Endometrium (tissue), 2 donors: ENCODE measurements at regions not wholly inside any gene's neighbourhood (a gene's known extent, or its start where the extent isn't known, plus 50 kb on each side); places are given as distances from the start of the nearest gene placed in this dataset.

ENCODE experiments used
- FAIRE-seq: peaks from 2 replicates; lab custom pipeline; 2012; peaks lifted over from hg19 to GRCh38; lab: Jason Lieb, UNC
- donor health status: control.
- donor health status: control.

DNA sequence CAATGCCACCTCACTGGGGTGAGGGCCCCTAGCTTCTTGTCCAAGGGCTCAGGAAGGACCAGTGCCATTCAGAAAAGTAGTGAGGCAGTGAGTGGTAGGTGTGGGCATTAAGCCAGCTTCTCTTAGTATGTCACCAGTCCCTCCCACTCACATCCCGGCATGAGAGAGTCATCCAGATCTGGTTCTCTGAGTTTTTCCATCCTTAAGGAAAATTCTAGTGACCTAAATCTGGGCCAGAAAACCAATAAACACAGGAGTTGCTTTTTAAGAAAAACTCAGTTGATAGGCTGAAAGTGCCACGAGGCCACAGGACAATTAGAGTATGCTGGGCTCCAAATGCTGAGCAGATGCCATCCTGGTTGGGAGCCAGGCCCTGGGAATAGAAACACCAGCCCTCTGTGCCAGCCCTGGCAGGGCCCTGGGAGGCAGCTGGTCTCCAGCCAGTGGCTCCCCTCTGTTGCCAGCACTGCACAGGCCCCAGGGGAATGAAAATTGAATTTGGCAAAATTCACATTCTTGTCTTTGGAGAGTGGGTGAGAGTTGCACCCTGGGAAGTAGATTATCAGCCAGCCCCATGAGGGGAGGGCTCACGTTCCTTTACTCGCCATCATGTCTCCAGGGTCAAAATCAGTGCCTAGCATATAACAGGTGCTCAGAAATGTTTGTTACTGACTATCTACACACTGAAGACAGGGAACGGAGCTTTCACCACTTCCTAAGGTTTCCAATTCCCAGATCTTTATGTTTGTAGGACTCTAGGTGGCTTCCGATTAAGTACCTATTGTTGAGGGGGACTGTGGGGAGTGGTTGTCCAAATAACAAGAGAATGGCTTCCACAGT lies 52.8 kb downstream of the FAM43A start:
- FAIRE-seq: no peak

DNA sequence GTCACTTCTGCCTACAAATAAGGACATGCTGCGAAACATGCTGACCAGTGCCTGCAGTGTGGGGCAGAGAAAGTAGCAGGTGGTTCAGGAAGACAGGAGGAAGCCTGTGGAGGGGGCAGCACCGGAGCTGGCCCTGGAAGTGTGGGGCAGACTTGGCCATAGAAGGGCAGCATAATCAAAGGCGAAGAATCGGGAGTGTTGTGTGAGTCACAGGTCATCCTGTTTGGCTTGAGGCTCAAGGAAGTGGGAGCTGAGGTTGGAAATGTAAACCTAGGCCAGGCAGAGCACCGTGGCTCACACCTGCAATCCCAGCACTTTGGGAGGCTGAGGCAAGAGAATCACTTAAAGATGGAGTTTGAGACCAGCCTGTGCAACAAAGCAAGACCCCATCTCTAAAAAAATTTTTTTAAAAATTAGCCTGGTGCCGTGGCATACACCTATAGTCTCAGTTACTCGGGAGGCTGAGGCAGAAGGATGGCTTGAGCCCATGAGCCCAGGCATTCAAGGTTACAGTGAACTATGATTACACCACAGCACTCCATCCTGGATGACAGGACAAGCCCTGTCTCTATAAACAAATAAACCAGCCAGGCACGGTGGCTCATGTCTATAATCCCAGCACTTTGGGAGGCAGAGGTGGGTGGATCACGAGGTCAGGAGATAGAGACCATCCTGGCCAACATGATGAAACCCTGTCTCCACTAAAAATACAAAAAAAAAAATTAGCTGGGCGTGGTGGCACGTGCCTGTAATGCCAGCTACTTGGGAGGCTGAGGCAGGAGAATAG lies 54.0 kb downstream of the FAM43A start:
- no peak for FAIRE-seq

GRCh38 chr3:194740859-194741491 lies 55.3 kb downstream of the FAM43A start:
- FAIRE-seq: no peak

- FAIRE-seq: no peak
Observed at GRCh38 chr3:194741916-194742315, 56.2 kb downstream of the FAM43A start.

DNA sequence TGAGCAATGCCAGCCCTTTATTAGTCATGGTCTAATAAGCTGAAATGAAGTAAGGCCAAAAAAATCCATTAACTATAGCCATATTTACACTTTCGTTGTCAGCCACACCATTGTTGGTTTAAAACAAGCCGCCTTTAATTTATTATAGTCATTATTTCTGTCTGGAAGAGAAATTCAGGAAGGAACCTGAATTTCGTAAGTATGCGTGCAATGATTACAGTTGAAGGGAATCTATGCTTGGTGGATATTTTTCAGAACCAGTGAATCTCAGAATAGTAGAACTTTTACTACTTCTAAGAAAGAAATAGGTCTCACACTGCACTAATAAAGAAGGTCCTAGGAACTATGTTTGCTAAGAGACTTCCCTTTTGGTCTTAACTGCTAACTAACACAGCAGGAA lies 59.1 kb downstream of the FAM43A start:
- peak; percentile 54 for FAIRE-seq

DNA sequence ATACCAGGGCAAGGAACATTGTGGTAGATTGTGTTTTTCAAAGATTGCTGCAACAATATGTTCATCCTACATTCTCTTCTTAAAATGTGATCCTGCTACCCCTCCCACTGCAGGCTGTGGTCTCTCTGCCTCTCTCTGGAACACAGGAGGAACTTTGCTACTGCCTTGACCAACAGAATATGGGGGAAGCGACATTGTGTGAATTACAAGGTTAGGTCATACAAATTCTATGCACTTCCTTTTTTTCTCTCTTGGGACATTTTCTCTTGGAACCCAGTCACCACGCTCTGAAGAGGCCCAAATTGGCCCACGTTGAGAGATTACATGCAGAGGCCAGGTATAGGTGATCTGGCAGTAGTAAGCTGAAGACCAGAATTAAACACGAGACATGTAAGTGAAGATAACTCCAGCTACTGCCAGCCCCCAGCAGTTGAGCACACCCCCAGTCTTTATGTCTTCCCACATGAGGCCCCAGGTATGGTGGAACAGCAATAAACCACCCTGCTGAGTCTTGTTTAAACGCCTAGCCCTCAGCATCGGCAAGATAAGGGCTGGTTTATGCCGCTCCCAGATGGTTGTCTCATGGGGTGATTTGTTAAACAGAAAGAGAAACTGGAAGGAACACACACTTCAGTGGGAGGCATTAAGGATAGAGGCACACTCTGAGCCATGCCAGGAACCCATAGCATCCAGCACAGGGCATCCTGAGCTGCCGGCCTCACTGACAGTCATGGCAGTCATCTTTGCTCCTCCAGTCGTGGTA lies 59.9 kb downstream of the FAM43A start:
- no peak for FAIRE-seq

DNA sequence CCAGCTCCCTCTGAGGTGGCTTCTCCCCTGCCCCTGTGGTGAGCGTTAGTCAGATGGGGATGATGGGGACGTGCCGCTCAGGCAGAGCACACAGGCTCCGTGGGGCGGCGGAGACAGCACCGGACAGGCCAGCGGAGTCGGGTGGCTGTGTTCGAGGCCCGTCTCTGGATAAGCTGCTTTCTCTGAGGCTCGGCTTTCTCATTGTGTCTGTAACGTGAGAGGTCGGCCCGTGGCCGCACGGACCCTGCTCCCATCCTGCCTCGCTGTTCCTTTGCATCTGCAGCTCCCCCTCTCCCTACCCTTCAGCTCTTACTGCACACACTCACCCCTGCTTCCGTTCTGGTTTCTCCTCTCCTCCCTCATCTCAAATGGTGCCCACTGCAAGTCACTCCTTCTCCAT lies 62.5 kb downstream of the FAM43A start:
- no peak for FAIRE-seq

DNA sequence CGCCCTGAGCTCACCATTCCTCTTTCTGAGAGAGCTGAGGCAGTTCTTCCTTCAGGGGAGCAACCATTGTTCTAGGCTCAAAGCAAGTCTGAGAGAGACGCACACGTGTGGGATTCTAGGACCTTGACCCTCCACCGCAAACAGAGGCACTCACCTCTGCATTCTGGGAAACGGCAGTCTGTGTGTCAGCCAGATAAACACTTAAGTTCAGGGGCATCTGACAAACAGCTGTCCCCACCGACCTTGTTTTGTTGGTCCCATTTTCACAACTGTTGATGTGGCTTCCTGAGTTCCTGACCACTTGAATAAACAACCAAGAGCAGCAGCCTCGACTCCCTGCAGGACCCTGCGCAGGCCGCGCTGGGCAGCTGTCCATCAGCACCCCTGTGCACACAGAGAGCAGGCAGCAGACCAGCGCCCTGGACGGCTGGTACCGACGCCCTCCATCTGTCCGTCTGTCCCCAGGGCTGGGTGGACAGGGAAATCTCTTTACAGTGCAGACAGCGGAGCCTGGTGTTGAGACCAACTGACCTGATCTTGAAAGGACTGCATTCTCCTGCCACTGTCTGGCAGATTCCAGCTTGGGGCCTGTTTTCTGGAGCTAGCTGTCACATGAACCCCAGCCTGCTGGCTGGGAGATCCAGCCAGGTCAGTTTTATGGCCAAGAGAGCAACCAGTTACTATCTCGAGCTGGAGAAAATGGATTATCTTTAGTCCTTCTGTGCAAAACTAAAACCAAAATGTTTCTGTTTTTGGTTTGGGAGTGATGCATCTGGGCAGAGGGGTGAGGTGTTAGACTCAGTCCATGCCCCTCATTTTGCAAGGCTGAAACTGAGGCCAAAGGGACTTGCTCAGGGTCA lies 64.2 kb downstream of the FAM43A start:
- no peak for FAIRE-seq

GRCh38 chr3:194750491-194750828 lies 64.8 kb downstream of the FAM43A start:
- FAIRE-seq: no peak

GRCh38 chr3:194755671-194756459 lies 70.2 kb downstream of the FAM43A start:
- FAIRE-seq: no peak

- no peak for FAIRE-seq
Observed at GRCh38 chr3:194756460-194756779, 70.7 kb downstream of the FAM43A start.

DNA sequence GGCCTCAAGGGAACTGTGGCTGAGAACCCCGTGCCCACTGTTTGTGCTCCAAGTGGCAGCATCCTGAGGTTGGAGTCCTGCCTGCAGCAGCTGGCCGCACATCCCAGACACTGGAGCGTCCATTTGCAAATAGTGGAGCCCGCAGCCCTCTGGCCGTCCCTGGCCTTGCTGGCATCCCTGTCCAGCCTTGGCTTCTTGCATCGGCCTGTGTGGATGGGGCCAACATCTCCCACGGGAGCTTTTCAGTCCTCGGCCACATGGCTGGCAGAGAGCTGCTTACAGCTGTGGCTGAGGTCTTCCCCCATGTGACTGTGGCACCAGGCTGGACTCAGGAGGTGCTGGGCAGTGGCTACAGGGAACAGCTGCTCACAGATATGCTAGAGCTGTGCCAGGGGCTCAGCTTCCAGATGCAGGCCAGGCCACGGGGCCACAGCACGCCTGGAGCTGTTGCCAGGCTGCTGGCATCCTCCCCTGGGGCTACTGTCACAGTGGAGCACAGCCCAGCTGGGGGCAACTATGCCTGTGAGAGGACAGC lies 71.2 kb downstream of the FAM43A start:
- FAIRE-seq: no peak

DNA sequence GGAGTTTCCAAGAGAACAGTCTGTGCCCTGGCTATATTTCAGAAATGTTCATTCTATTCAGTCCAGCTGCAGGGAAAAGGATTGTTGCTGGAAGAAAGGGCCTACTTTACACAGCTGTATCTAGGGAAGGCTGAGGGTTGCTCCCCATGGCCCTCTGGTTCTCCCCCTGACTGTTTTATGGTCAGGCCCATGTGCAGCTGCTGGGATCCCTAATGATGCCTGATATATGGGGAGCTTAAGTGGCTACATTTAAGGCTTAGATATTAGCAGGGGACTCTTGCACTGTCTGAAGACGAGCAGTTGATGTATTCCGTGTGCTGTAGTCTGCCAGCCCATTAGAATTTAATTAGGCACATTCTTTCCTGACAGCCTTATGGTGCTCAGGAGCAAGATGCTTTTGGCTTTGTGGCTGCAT lies 72.0 kb downstream of the FAM43A start:
- FAIRE-seq: peak; percentile 67

GRCh38 chr3:194758716-194759115 lies 73.0 kb downstream of the FAM43A start:
- FAIRE-seq: no peak

DNA sequence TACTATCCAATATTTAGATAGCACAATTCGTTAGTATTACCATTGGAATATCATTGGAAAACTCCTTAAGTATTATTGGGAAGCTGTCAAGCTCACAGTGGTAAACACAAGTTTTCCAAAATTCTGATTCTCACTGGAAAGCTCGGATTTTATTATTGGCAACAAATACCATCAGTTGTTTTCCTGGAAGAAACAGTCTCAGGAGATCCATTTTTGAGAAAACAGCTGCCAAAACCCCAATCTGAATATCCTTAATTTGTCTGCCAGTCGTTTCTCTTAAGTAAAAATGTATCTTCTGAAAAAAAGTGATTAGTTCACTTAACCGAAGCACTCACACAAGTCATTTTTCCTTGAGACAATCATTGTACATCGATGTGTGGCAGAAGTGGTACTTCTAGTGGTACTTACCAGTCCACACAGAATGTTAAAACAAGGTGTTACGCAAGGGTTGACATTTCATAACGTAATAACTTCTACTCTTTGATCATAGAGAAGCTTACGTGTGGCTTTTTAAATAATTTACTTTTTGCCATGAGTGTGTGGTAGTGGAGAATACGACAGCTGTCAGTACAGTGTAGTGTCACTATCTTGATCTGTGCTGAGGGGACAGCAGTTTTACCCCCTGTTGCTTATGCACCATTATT lies 74.9 kb downstream of the FAM43A start:
- FAIRE-seq: no peak

- no peak for FAIRE-seq
Observed at GRCh38 chr3:194761384-194761783, 75.7 kb downstream of the FAM43A start.

GRCh38 chr3:194766845-194767244 lies 81.2 kb downstream of the FAM43A start:
- FAIRE-seq: no peak

DNA sequence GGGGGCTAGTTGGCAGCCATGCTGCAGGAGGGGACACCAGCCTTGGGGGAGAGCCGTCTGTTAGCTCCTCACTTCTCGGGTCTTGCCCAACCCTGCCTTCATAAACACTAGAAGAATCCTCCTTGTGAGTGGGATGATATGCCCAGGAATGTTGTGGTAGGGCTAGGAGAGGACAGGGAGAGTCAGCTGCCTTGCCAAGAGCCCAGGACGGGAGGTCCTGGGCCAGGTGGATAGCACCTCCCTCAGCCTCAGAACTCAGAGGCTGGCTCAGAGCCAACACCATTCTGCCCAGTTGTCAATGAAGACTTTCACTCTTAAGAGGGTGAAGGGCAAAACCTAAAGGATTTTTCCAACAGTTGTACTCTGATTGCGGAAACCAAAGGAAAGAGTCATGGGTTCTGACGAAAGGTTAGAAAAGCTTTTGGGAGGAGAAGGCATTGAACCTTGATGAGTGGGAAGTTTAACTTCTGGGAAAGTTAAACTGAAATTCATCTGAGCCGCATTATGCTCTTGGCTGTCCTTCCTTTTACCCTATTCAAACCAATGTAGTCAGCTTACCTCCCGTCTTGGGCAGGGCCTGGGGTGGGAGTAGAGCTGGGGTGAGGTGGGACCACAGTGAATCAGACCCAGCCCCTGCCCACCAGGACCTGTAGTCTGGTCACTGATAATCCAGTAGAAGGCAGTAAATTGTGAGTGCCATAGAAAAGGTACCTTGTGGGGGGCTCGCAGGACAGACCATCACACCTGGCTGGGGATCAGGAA lies 81.9 kb downstream of the FAM43A start:
- FAIRE-seq: no peak

DNA sequence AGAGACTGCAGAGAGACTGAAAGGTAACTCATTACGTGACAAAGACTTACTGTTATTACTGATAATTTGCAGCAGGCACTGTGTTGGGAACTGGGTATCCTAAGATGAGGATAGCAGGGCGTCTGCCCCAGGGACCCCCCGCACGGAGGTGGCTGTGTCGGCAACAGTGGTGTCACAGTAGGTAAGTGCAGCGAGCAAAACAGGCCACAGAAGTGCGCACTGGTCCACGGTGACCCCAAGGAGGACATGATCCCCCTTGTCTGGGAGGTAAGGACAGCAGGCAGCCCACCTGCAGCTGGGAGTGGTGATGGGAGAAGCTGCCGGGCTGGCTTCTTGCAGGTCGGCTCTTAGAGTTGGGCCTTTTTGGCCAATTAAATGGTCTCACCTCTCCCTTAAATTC lies 82.9 kb downstream of the FAM43A start:
- FAIRE-seq: no peak
